ENCODE measurements at regions not wholly inside any gene's neighbourhood (a gene's known extent, or its start where the extent isn't known, plus 50 kb on each side); places are given as distances from the start of the nearest gene placed in this dataset.

DNA sequence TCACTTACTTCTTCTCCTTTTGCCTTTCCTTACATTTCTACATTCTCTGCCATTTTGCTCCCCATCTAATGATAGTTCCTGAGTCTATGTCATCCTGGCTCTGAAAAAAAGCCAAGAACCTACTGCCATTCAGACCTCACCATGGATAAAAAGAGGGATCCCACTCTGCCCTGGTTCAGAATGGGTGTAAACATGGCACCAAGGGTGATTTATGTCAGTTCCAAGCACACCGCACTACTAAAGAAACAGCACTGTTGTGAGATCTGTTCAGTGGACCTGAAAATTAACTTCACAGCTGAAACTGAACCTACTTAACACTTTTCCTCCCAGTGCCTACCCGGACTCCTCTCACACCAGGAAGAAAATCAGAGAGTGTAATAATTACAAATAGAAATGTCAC is 72.3 kb upstream of the NTPCR start:
- TF ChIP-seq, protein P1, sequence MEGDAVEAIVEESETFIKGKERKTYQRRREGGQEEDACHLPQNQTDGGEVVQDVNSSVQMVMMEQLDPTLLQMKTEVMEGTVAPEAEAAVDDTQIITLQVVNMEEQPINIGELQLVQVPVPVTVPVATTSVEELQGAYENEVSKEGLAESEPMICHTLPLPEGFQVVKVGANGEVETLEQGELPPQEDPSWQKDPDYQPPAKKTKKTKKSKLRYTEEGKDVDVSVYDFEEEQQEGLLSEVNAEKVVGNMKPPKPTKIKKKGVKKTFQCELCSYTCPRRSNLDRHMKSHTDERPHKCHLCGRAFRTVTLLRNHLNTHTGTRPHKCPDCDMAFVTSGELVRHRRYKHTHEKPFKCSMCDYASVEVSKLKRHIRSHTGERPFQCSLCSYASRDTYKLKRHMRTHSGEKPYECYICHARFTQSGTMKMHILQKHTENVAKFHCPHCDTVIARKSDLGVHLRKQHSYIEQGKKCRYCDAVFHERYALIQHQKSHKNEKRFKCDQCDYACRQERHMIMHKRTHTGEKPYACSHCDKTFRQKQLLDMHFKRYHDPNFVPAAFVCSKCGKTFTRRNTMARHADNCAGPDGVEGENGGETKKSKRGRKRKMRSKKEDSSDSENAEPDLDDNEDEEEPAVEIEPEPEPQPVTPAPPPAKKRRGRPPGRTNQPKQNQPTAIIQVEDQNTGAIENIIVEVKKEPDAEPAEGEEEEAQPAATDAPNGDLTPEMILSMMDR (IDR thresholded peaks at IDR 0.05), result no peak
- TF ChIP-seq POLR2A (IDR thresholded peaks at IDR 0.05) (no peak), POLR2AphosphoS5 (IDR thresholded peaks at IDR 0.05; ENCODE audit: insufficient read depth in 1 of 2, low read depth in 1 of 2) (no peak)

All from vagina (tissue), 2 donors.